Cardiac fibroblast (primary cell): ENCODE measurements at regions not wholly inside any gene's neighbourhood (a gene's known extent, or its start where the extent isn't known, plus 50 kb on each side); places are given as distances from the start of the nearest gene placed in this dataset.
"Not testable (repeated sequence)": the region's sequence is repeated elsewhere in the genome, so short reads cannot be mapped to it uniquely, and the experiment has no call there.

Experiments used
- DNase-seq, 2 donors: peaks; one replicate each; pipeline versions ENCODE4 v3.0.0 to v3.0.0-alpha.2; 2010; ENCODE audit warnings: low read depth in 2 of 2
- H3K4me3 ChIP-seq, 2 donors: replicated peaks in 1 of 2; 1 replicate in 1 of 2; 2 replicates in 1 of 2; pipeline ENCODE4 v1.5.1; 2011; ENCODE audit warnings: low read depth in 2 of 2, low read length in 2 of 2, mild to moderate bottlenecking in 2 of 2, moderate library complexity in 1 of 2
- CTCF ChIP-seq: IDR thresholded peaks from one replicate; pipeline ENCODE4 v1.5.1; 2011; ENCODE audit warnings: low read depth, mild to moderate bottlenecking, low read length, inconsistent platforms

- TF ChIP-seq CTCF, result no peak
Observed at GRCh38 chr5:28296254-28297013, 1258.0 kb upstream of the CDH9 start.

GRCh38 chr5:28287021-28287420 lies 1248.6 kb upstream of the CDH9 start:
- not testable (repeated sequence) for H3K4me3 ChIP-seq, DNase-seq

More at GRCh38 chr5:28296254-28297013, 1258.0 kb upstream of the CDH9 start:
- H3K4me3 ChIP-seq, result no peak overlapping the region
- DNase-seq, result no peak

- no peak overlapping the region for H3K4me3 ChIP-seq
- TF ChIP-seq CTCF, result no peak
- DNase-seq, result no peak
Observed at GRCh38 chr5:28286566-28286965, 1248.2 kb upstream of the CDH9 start.

- DNase-seq, result no peak
- TF ChIP-seq CTCF, result no peak
- H3K4me3 ChIP-seq, result no peak overlapping the region
Observed at GRCh38 chr5:28284788-28285187, 1246.4 kb upstream of the CDH9 start.

- DNase-seq, result no peak
- no peak for TF ChIP-seq CTCF
- no peak overlapping the region for H3K4me3 ChIP-seq
Observed at GRCh38 chr5:28281351-28281750, 1243.0 kb upstream of the CDH9 start.

GRCh38 chr5:28275931-28276330 lies 1237.5 kb upstream of the CDH9 start:
- DNase-seq, result no peak
- no peak overlapping the region for H3K4me3 ChIP-seq
- TF ChIP-seq CTCF, result no peak

- no peak for DNase-seq
- no peak overlapping the region for H3K4me3 ChIP-seq
- TF ChIP-seq CTCF, result no peak
Observed at GRCh38 chr5:28269978-28270377, 1231.6 kb upstream of the CDH9 start.
